HEK293T (cell line): ENCODE measurements at regions not wholly inside any gene's neighbourhood (a gene's known extent, or its start where the extent isn't known, plus 50 kb on each side); places are given as distances from the start of the nearest gene placed in this dataset.

Experiments used
- BHLHE40 ChIP-seq: fragments of 450-650 bp; IDR thresholded peaks from 2 replicates; pipeline ENCODE4 v1.6.1; 2016; ENCODE audit warnings: mild to moderate bottlenecking, moderate library complexity, borderline replicate concordance
- FOXM1 ChIP-seq: fragments of 450-650 bp; IDR thresholded peaks from 2 replicates; pipeline ENCODE4 v1.6.1; 2017; ENCODE audit warnings: mild to moderate bottlenecking, borderline replicate concordance
- HDGF ChIP-seq: fragments of 450-650 bp; IDR thresholded peaks from 2 replicates; pipeline ENCODE4 v1.6.1; 2017; ENCODE audit warnings: antibody characterized with exemption, borderline replicate concordance
- SUZ12 ChIP-seq: fragments of 450-650 bp; IDR thresholded peaks from 2 replicates; pipeline ENCODE4 v1.6.1; 2016; ENCODE audit warnings: mild to moderate bottlenecking

DNA sequence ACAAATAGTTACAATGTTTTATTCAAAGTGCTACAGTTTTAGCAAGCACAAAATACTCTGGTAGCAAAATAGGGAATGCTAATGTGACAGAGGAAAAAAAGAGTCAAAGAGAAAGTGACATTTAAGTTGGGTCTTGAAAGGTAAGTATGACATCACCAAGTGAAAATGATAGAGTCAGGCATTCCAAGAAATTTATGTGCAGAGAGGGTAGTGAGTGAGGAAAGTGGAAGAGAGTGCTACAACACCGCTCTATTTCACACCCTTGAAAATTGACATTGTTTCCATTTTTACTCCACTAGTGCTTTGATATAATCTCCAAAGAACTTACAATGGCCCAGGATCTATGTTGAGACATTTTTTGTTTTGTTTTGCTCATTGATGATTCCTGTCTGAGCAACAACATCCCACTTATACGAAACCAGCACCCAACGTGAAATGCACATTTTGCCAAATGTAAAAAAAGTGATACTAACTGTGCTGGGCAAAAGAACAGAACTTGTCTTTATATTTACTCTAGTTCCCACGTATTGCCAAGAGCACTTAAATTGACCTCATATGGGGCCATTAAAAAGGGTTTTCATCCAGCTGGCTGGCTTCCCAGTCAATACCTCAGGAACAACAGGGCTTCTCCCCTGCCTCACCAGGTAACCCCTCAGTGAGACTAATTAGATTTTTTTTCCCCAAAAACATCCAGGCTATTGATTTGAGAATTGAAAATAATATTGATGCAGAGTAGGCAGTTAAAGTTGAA, 206.3 kb upstream of the NR5A2 start:
- TF ChIP-seq BHLHE40 = no peak
- TF ChIP-seq SUZ12 = no peak
- TF ChIP-seq HDGF = no peak
- no peak for TF ChIP-seq FOXM1
